Upper lobe of left lung (tissue), 4 donors: ENCODE measurements at regions not wholly inside any gene's neighbourhood (a gene's known extent, or its start where the extent isn't known, plus 50 kb on each side); places are given as distances from the start of the nearest gene placed in this dataset.

Experiments used
- CTCF ChIP-seq, 6 experiments: fragments of 450-650 bp in 4 of 6; fragments of 200-600 bp in 2 of 6; sonication (generic) in 2 of 6; IDR thresholded peaks; one replicate each; pipeline ENCODE4 v1.5.1; 2016 to 2019; ENCODE audit warnings: antibody characterized with exemption in 6 of 6
- POLR2A ChIP-seq, 4 donors: fragments of 450-650 bp; IDR thresholded peaks; one replicate each; pipeline ENCODE4 v1.5.1; 2016 to 2017; ENCODE audit warnings: antibody characterized with exemption in 4 of 4, mild to moderate bottlenecking in 2 of 4

GRCh38 chr7:116355424-116355765, 144.1 kb upstream of the CAV2 start:
- TF ChIP-seq POLR2A (IDR thresholded peaks at IDR 0.05): no peak
- TF ChIP-seq CTCF (IDR thresholded peaks at IDR 0.05): no peak
